ENCODE measurements at regions not wholly inside any gene's neighbourhood (a gene's known extent, or its start where the extent isn't known, plus 50 kb on each side); places are given as distances from the start of the nearest gene placed in this dataset.

DNA sequence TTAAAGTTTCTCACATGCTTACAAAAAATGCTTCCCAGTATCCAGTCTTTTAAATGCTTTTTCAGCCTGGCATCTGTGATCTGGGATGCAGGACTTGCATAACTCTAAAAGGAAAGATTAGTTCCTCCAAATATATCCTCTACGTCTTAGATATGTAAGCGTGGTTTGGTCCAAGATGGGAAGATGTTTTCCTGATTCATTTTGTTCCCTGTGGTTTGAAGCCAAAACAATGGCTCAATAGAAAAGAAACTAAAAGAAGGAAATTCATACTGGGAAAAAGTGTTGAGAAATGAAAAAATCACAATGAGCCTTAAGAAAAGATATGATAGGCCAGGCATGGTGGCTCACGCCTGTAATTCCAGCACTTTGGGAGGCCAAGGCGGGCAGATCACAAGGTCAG, 1002.8 kb downstream of the NAALADL2 start:
- no peaks in the 10 kb centered on the region for H3K36me3 ChIP-seq (ENCODE audit: control insufficient read depth, insufficient read depth, low read length)
- no peak for DNase-seq (ENCODE audit: low read depth)
- FAIRE-seq, result no peak
- TF ChIP-seq, protein P1, sequence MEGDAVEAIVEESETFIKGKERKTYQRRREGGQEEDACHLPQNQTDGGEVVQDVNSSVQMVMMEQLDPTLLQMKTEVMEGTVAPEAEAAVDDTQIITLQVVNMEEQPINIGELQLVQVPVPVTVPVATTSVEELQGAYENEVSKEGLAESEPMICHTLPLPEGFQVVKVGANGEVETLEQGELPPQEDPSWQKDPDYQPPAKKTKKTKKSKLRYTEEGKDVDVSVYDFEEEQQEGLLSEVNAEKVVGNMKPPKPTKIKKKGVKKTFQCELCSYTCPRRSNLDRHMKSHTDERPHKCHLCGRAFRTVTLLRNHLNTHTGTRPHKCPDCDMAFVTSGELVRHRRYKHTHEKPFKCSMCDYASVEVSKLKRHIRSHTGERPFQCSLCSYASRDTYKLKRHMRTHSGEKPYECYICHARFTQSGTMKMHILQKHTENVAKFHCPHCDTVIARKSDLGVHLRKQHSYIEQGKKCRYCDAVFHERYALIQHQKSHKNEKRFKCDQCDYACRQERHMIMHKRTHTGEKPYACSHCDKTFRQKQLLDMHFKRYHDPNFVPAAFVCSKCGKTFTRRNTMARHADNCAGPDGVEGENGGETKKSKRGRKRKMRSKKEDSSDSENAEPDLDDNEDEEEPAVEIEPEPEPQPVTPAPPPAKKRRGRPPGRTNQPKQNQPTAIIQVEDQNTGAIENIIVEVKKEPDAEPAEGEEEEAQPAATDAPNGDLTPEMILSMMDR (IDR thresholded peaks at IDR 0.05; ENCODE audit: insufficient read depth, low read length, severe bottlenecking), result no peak
- no peaks in the 10 kb centered on the region for H3K27me3 ChIP-seq (ENCODE audit: control insufficient read depth, insufficient read depth, low read length)
- no peak overlapping the region for H3K4me3 ChIP-seq (ENCODE audit: low read depth, low read length)

Data from bronchial epithelial cell (primary cell).